GM19351 (cell line): ENCODE measurements at regions not wholly inside any gene's neighbourhood (a gene's known extent, or its start where the extent isn't known, plus 50 kb on each side); places are given as distances from the start of the nearest gene placed in this dataset.

Experiments
- ATAC-seq: cut with Tn5 transposase; IDR thresholded peaks from one replicate; pipeline ENCODE4 v1.9.1; 2021; ENCODE audit warnings: mild to moderate bottlenecking, moderate library complexity; ENCODE audit not compliant: unreplicated experiment

DNA sequence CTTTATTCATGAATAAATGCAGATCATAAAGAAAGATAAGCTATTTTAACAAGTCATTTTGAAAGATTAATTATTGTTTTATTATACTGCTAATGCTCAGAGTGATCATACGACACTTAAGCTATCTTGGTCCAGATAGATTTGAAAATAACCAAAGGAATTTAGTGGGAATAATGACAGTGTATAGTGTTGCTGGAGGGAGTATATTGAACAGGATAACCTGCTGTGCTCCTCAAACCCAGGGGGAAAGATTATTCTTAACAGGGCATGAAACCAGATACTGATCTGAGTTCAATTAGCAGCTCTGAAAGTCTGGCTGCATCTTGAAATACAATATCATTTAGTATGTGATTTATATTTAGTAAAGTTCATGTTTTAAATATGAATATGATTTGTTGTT is 216.3 kb upstream of the ITGA4 start:
- no peak for ATAC-seq

DNA sequence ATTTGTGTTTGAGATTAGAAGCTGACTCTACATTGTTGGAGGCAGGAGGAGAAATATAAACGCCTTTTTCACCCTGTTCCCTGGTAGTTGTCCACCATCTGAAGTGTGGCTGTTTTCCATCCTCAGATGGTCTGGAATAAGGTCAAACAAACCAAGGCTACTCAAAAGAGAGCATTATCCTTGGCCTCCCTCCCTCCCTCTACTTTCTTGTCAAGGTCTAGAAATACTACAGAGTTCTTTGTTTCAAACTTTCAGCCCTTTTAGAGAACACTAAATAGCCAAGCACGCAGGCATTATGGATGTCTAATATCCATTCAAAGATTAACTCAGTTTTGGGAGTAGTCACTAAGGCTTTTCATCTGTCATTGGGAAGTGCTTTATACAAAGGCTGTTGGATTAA is 215.8 kb upstream of the ITGA4 start:
- peak; percentile 9 for ATAC-seq

GRCh38 chr2:181241797-181242196 is 215.4 kb upstream of the ITGA4 start:
- peak; percentile 92 for ATAC-seq

DNA sequence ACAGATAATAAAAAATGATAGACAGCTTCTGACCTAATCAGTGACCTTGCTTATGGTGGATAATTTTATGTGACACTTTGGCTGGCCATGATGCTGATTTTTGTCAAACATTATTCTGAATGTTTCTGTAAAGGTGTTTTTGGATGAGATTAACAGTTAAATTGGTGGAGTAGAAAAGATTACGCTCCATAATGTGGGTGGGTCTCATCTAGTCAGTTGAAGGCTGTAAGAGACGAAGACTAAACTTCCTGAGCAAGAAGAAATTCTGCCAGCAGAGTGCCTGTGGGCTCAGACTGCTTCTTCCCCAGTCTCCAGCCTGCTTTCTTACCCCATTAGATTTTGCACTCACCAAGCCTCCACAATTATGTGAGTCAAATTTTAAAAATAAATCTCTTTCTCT is 214.9 kb upstream of the ITGA4 start:
- no peak for ATAC-seq

DNA sequence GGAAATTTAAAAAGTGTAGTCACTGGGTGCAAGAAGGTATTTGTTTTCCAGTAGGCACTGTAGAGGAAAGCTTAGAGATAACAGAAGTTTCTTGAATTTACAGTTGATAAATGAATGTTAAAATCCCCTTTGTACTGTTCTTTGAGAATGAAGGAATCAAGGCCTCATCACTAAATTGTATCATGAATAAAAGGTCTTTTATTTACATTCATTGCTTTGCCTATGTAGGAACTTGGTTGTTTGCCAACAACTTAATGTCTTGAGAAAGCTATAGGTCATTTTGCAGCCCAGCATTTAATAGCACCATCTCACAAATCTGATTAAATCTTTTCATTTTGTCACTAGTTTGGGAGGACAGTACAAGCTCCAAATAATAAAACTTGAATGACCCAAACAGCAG is 213.9 kb upstream of the ITGA4 start:
- no peak for ATAC-seq

DNA sequence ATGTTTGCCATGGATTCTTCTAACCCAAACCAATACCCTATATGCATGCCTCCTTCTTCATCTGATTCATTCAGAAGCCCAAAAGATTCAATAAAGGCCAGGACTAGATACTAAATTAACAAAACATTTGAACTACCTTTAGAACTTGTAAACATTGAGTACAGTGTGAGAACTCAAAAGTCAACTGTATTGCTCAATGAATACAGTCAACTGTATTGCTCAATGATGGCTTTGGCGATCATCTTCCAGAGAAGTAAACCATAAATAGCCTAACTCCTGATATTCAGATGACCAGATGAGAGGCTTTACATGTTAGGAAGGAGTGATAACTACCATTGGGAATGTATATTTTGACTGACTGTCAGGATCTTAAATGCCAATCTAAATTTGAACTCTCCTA is 206.5 kb upstream of the ITGA4 start:
- ATAC-seq, result no peak

DNA sequence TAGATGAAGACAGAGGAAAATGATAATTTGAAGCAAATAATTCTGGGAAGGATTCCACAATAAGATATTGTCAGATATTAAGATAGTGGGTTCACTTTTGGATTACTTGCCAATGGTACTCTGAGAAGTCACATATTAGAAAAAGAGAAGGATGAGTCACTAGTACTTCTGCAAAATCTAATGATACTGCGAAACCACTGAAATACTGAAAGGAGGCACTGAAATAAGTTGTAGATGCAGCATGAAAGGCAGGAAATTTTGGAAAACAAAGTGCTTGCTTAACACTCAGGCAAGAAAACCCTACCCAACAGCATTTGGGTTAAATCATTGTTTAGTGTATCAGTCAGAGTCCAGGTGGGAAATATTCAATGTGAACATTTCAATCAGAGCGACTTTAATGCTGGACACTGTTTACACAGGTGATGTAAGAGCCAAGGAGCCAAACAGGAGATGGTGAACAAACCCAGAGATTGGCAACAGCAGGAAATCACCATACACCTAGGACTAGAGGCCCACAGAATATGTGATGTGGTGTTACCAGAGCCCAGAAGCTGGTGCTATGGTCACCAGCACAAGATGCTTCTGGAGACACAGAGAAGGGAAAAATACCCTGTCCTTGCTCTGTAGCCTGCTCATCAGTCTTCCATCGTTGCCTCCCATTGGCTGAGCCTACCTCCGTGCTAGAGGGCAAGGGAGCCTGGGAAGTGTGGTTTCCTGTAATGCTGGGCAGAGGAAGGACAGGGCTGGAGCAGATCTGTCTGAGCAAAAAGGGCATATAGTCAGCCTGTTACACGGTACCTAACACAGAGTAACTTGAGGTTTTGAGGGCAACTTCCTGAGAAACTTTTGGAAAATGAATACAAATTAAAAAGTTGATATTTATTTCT is 204.7 kb upstream of the ITGA4 start:
- ATAC-seq, result peak; percentile 79

- ATAC-seq, result no peak
Observed at GRCh38 chr2:181253438-181253837, 203.7 kb upstream of the ITGA4 start.

DNA sequence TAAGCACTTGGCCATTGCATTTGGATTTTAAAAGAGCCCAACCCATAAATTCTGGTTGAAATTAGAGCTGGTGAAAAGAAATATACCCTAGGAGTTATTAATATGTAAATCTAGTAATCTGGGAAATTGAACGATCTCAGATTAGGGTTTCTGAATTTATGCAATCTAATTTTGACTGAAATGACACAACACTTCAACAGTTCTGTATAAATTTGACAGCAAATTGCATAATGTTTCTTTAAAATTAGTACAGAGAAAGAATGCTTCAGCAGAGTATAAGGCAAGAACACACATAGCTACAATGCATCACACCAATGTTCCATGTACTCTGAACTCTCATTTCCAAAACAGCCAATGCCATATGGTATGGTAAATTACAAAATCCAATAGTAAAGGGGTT is 201.5 kb upstream of the ITGA4 start:
- no peak for ATAC-seq

GRCh38 chr2:181258720-181259119 is 198.5 kb upstream of the ITGA4 start:
- no peak for ATAC-seq

- ATAC-seq, result no peak
Observed at GRCh38 chr2:181262782-181263181, 194.4 kb upstream of the ITGA4 start.

GRCh38 chr2:181264001-181264400 is 193.2 kb upstream of the ITGA4 start:
- no peak for ATAC-seq

GRCh38 chr2:181264441-181264840 is 192.7 kb upstream of the ITGA4 start:
- no peak for ATAC-seq

- no peak for ATAC-seq
Observed at GRCh38 chr2:181266614-181267013, 190.6 kb upstream of the ITGA4 start.

DNA sequence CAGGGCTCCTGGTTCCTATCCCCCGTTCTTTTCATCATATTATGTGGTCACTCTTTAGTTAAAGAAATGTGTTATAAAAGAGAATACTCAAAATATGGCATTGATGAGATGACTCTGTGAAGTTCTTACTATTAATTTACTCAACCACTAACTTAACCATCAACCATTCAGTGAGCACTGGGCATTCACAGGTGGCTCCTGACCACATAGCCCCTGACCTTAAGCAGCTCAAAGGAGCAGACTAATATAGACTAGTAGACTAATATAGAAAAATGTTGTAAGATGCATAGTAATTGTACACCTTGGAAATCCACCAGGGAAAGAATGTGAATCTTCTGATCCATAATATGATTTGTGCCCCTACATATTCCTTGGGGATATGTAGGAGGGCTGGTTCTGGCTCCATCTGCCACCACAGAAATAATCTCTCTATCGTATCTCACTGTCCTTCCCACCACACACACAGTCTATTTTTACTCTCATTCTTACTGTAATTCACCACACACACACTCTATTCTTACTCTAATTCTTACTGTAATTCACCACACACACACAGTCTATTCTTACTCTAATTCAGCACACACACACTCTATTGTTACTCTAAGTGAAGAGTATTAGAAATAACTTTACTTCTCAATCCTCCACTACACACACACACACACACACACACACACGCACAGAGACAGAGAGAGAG is 188.9 kb upstream of the ITGA4 start:
- ATAC-seq, result peak; percentile 64

GRCh38 chr2:181273986-181274385 is 183.2 kb upstream of the ITGA4 start:
- no peak for ATAC-seq

DNA sequence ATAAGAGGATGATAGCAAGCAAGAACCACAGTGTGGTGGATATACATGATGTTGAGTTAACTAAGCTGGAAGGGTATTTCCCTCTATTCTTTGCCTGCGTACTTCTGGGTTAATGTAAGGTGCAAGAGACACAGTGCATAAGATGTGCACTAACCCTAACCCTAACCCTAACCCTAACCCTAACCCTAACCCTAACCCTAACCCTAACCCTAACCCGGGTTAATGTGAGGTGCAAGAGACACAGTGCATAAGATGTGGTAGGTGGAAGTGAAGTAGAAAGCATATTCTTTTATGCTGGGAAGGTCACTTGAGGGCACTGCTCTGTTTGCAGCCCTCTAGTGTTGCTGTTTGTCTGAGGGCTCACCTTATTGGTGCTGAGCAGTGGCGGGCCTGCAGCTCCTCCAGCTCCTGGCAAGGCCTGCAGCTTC is 181.5 kb upstream of the ITGA4 start:
- ATAC-seq, result peak; percentile 77

- ATAC-seq, result peak; percentile 63
Observed at GRCh38 chr2:181281206-181281832, 175.9 kb upstream of the ITGA4 start.

DNA sequence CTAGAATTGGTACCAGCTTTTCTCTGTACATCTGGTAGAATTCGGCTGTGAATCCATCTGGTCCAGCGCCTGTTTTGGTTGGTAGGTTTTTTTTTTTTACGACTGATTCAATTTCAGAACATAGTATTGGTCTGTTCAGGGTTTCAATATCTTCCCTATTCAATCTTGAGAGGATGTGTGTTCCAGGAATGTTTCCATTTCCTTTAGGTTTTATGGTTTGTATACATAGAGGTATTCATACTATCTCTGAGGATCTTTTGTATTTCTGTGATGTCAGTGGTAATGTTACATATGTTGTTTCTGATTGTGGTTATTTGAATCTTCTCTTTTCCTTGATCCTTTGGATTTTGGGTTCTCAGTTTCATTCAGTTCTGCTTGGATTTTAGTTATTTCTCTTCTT is 172.1 kb upstream of the ITGA4 start:
- ATAC-seq, result no peak

GRCh38 chr2:181289698-181290097 is 167.5 kb upstream of the ITGA4 start:
- ATAC-seq, result no peak

DNA sequence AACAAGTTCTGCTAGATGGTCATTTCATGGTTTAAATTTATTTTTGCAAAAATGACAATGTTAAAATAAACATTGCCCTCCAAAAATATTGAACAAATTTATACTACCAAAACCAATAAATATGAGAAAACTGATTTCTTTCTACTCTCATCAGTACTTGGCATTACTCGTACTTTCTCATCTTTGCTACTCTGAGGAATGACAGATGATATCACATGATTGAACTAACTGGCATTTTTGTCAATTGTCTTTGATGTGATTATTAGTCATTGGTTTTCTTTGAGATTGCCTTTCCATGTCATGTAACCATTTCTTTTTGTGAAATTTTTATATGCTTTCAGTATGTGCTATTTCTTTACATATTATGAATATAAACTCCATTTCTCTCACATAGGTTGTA is 167.0 kb upstream of the ITGA4 start:
- ATAC-seq, result no peak

DNA sequence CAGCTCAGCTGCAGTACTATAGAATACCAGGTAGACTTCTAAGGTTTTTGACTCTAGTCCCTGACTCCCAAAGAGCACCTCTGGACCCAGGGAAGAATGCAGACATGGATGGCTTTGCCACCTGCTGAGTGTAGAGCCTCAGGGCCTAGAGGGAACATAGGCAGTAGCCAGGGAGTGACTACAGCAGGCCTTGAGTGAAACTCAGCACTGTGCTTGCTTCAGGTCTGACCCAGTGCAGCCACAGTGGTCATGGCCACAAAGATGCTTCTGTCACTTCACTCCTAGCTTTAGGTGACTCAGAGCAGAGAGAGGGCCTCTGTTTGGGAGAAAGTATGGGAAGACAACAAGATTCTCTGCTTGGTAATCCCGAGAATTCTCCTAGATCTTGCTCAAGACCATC is 162.2 kb upstream of the ITGA4 start:
- ATAC-seq, result no peak
